Activated CD4-positive, alpha-beta T cell treated with anti-CD3 and anti-CD28 coated beads, Interleukin-2, Interleukin-4, amounts not matched to agents 100 ng/mL and 50 ng/mL, durations not matched to agents 16 hours and 8 hours (primary cell): ENCODE measurements at regions not wholly inside any gene's neighbourhood (a gene's known extent, or its start where the extent isn't known, plus 50 kb on each side); places are given as distances from the start of the nearest gene placed in this dataset.

ENCODE experiments used
- DNase-seq: peaks from one replicate; pipeline ENCODE4 v3.0.0-alpha.2; 2020; ENCODE audit warnings: low spot score

- no peak for DNase-seq
Observed at GRCh38 chr10:110398419-110399105, 93.8 kb upstream of the SMNDC1 start.

GRCh38 chr10:110399106-110399964 is 94.6 kb upstream of the SMNDC1 start:
- no peak for DNase-seq

DNA sequence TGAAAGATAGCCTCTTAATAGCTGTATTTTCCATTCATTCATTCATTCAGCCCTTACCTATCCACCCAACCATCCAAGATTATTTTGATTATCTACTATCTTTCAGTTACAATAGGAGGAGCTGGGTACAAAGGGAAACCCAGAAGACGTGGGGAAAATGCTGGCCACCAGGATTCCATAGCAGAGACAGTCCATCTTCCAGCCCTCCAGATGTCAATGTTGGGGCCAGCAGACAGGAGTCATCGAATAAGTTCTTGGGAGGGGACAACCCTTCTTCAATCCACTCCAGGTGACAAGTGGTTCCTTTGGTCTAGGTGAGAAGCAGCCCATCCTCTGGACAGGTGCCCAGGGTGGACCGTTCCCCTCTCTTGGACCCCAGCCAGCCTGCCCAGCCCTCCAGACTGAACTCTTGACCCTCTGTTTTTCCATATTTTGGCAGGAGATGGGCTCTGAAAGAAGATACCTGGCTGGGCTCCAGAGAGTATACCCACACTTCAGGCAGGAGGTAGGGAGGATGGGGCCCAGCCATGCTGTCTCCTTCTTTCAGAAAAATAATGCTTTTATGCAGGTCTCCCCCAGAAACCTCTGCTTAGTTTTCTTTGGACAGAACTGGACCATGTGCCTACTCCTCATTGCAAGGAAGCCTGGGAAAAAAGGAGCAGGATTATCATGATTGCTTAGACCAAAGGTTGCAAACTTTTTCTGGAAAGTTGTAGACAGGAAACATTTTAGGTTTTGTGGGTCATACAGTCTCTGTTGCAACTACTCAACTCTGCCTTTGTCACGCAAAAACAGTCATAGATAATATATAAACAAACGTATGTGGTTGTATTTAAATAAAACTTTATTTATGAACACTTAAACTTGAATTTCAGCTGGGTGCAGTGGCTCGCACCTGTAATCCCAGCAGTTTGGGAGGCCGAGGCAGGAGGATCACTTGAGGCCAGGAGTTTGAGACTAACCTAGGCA is 95.5 kb upstream of the SMNDC1 start:
- DNase-seq, result no peak

DNA sequence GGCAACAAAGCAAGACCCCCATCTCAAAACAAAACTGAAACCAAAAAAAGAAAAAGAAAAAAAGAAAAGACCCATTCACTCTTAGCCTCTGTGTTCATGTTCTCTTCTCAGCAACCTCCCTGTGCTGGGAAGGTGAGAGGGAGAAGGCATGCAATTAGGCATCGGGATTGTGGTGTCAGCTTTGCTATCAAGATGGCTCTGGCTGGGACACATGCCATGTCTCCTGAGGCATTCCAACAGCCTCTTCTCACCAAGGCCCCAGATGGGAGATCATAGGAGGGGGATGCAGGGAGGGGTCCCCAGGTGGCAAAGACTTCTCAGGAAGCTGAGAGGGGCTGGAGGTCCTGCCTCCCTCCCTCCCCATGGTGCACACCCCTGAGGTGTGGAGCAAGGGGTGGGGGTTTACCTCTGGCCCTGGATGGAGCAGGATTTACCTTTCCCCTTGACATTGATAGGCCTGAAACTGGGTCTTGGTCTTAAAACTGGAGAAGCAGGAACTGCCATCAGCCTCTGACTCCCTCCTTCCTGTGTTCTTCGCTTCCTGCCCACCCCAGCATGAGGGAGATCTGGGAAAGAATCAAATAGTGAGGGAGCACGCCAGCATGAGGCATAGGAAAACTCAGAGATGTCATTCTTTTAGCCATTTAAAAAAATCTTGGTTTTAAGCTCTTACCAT is 96.2 kb upstream of the DUSP5 start:
- no peak for DNase-seq

- no peak for DNase-seq
Observed at GRCh38 chr10:110402077-110402416, 95.7 kb upstream of the DUSP5 start.

DNA sequence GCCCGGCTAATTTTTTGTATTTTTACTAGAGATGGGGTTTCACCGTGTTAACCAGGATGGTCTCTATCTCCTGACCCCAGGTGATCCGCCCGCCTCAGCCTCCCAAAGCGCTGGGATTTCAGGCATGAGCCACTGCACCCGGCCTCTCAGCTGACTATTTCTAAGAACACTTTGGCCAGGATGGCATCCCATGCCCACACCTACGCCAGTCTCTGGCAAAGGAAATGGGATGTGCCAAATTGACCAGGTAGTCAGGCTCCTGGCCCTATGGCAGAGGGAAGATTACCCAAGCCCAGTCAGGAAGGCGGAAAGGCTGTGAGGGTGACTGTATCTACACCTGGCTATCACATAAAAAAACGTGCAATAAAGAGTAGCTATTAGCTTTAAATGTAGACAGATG is 94.1 kb upstream of the DUSP5 start:
- DNase-seq, result no peak

DNA sequence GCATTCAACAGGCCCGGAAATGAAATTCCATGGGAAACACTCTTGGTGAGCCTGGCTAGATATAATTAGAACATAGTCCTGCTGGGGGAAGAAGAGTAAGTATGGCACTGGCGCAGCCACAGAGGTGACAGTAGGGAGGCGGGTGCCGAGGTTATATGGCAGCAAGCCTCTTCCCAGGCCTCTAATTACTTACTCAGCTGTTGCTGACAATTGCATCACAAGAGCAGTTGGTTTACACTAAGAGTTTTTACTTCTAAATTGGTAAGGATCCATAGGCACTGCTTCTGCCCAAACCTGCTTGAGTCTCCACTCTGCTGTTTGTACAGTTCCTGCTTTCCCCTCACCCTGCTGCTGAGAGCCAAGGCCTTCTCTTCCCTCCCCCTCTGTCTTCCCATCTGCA is 93.3 kb upstream of the DUSP5 start:
- no peak for DNase-seq

DNA sequence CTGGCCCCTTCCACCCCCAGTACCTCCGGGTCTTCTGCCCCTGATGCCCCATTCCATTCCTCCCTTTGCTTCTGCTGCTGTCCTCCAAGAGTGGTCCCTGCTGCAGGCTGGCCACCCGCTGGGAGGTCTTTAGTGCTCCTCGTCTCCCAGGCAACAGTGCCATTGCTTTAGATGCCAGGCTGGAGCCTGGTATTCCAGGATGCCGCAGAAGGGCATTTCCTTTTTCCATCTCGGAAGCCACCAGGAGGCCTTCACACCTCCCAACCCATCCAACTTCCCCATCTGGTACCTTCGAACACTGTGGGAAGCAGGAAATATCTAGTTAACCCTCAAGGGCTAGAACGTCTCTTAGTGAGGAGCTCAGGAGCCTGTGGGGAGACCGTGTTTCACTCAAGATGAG is 92.9 kb upstream of the DUSP5 start:
- DNase-seq, result no peak

GRCh38 chr10:110405380-110405779 is 92.3 kb upstream of the DUSP5 start:
- DNase-seq, result no peak

- DNase-seq, result no peak
Observed at GRCh38 chr10:110407301-110408170, 90.2 kb upstream of the DUSP5 start.

DNA sequence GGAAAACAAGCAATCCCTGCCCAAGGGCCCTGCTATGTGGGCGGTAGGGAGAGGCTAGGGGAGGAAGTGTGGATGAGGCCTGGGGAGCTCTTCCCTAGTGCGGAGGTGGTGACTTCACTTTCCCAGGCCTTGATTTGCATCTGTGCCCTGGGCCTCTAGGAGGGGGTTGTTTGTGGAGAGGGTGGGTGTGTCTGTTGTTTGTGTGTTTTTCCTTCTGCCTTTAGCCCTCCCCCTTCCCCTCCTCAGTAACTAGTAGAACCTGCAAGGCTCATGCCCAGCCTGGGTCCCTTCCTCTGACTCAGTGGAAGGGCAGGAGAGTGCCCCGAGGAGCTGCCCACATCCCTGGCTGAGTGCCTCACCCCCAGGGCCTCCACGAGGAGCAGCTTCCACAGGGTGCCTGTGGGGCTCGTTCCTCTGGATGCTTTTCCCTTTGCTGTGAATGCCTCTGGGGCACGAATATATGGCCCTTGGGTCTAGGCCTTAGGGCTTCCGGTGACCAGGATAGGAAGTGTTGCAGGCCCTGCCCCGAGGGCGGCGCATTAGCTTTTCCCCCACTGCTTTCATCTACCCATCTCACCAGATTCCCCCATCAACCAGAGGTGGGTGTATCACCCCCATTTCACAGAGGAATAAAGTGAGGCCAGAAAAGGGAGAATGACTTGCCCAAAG is 89.4 kb upstream of the DUSP5 start:
- no peak for DNase-seq

- DNase-seq, result no peak
Observed at GRCh38 chr10:110408943-110409342, 88.8 kb upstream of the DUSP5 start.

DNA sequence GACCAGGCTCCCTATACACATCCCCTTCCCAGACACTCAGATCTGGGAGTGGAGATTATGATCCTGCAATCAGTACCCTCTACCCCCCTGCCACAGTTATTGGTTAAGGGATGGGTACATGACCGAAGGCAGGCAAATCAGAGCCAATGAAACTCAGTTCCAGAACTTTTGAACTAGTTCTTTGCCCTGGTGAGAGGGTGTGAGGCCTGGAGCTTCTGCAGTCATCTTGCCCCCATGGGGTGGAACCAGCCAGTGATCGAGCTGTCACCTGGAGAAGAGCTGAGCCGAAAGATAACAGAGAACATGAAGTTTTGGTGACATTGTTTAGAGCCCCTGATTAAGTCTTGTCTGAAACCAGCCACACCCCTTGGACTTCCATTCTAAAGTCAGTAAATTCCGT is 88.2 kb upstream of the DUSP5 start:
- DNase-seq, result no peak

DNA sequence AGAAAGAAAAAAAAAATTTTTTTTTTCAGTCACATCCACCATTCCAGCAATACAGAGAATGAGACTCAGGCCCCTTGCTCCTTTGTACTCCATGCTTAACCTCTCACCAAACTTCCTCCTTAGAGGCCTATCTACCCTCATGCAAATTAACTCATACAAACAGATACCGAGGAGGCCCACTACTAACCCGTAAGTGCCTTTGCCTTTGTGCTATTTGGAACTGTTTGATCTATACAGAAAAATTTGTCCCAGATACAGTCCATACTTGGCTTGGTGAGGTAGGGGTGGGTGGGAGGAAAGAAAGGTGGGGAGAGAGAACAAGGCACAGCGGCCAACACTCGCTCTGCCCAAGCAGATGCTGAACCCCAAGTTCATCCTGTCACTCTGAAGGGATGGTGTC is 87.8 kb upstream of the DUSP5 start:
- DNase-seq, result no peak

DNA sequence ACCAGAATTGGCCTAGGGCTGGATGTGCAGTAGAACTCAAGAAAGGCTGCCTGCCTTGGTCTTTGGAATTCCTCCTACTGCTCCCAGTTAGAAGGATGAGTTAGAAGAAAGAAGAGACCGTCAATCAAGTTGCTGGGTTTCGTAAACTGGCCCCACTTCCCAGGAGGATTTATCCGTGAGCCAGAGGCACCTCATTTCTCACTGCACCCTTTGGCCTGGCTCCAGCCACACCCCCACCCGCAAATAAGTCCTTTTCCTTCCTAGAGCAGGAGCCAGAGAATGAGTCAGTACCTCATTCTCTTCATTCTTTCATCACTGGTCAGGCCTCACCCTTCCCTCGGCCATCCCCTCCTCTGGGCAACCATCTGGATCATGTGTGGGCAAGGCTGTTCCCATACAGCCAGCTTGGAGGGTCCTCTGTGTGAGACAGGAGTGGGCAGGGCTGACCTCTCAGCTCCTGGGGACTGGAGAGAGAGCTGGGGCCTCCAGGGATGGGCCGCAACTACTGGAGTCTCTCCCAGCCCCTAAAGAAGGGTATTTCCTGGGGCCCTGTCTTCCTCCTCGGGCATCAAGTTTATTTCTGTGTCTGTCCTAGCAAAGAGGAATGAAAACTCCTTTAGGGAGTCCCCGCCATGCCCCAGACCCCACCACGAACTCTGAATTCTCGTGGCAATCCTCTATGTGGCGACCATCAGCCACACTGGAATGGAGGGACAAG is 87.2 kb upstream of the DUSP5 start:
- DNase-seq, result no peak

DNA sequence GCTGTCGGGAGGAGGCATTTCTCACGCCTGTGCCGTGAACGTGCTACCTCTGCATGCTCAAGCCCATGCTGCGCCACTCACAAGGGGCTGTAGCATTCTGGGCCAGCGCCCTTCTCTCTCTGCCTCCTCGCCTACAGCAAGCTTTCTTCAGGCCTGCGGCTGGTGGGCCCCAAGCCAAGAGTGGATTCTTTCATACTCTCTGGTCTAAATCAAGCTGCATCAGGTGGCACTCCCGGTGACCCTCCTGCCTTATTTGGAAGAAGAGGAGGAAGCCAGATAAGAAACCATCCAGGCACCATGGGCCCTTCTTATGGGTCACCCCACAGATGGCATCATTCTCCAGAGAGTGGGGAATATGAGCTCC is 86.7 kb upstream of the DUSP5 start:
- no peak for DNase-seq

DNA sequence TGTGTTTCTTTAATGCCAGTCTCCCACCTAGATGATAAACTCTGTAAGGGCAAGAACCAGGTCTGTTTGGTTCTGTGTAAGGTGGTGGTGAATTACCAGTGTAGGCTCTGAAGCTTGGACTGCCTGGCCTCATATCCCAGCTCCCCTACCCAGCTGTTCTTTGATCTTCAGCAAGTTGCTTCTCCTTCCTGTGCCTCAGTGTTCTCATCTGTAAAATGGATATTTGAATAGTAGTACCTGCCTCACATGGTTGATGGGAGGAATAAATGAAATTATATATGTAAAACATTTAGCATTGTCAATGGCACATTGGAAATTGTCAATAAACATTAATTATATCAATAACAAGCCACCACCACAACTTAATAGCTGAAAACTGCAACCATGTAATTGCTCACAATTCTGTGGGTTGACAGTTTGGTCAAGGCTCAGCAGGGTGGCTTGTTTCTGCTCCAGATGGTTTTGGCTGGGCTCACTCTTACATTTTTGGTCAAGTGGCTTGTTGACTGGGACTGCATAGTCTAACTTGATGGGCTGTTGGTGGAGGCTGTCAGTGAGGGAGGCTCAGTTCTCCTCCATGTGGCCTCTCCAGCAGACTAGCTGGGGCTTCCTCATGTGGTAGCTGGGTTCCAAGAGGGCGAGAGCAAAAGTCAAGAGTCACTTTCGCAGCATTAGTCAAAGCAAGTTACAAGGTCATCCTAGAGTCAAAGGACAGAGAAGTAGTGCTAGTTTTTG is 84.5 kb upstream of the DUSP5 start:
- peak; percentile 24 for DNase-seq

GRCh38 chr10:110413903-110414547 is 83.7 kb upstream of the DUSP5 start:
- DNase-seq, result no peak
